IMR-90 (cell line): ENCODE measurements at regions not wholly inside any gene's neighbourhood (a gene's known extent, or its start where the extent isn't known, plus 50 kb on each side); places are given as distances from the start of the nearest gene placed in this dataset.

Experiments
- ATAC-seq: fragments of 200-7000 bp; cut with Tn5 transposase; 2 replicates; pipeline ENCODE4 v1.9.1; 2020; ENCODE audit warnings: low read depth, mild to moderate bottlenecking, moderate library complexity
- BruUV-seq: library from RNA; stranded (reverse); fragments of 400-500 nt; replicated peaks from 2 replicates; lab custom pipeline; 2021; lab: Mats Ljungman, UMichigan
- CTCF ChIA-PET: fragments of 300-600 bp; formaldehyde crosslinking; extraction: SDS; loops from one replicate; lab custom pipeline; 2021; ENCODE audit warnings: antibody characterized with exemption; lab: Yijun Ruan, JAX
- POLR2A ChIA-PET: fragments of 300-600 bp; sonication (Branson Sonifier 250); formaldehyde crosslinking; loops from one replicate; lab custom pipeline; 2022; ENCODE audit warnings: antibody characterized with exemption; ENCODE audit not compliant: unreplicated experiment; lab: Charles Lee
- DNase-seq: peaks from one replicate; pipeline ENCODE4 v3.0.0; 2013
- H2AFZ ChIP-seq: replicated peaks from 2 replicates; pipeline ENCODE3; 2013; ENCODE audit warnings: low read length, mild to moderate bottlenecking; ENCODE audit not compliant: poor library complexity
- H2AK5ac ChIP-seq: 2 replicates; pipeline ENCODE4 v1.6.1; 2013; ENCODE audit warnings: low read depth, low read length, inconsistent platforms
- H2AK9ac ChIP-seq: replicated peaks from 2 replicates; pipeline ENCODE3; 2013; ENCODE audit warnings: mild to moderate bottlenecking, low read depth, low read length, moderate library complexity; ENCODE audit not compliant: poor library complexity
- H2BK120ac ChIP-seq: 2 replicates; pipeline ENCODE4 v1.6.1; 2013; ENCODE audit warnings: low read depth, low read length, inconsistent platforms
- H2BK15ac ChIP-seq: 3 replicates; pipeline ENCODE4 v1.6.1; 2013; ENCODE audit warnings: low read depth, low read length, inconsistent platforms
- H2BK20ac ChIP-seq: 2 replicates; pipeline ENCODE4 v1.6.1; 2013; ENCODE audit warnings: low read depth, mild to moderate bottlenecking, inconsistent platforms, low read length, moderate library complexity
- H2BK5ac ChIP-seq: 2 replicates; pipeline ENCODE4 v1.6.1; 2013; ENCODE audit warnings: mild to moderate bottlenecking, low read depth, low read length, inconsistent platforms; ENCODE audit not compliant: poor library complexity, severe bottlenecking
- H3K14ac ChIP-seq: replicated peaks from 2 replicates; pipeline ENCODE4 v1.6.1; 2013; ENCODE audit warnings: low read depth, low read length, inconsistent platforms
- H3K18ac ChIP-seq: 2 replicates; pipeline ENCODE4 v1.6.1; 2013; ENCODE audit warnings: low read depth, low read length, control low read depth
- H3K23ac ChIP-seq: 2 replicates; pipeline ENCODE4 v1.6.1; 2013; ENCODE audit warnings: low read depth, low read length, inconsistent platforms
- H3K27ac ChIP-seq: 2 replicates; pipeline ENCODE4 v1.5.1; 2013; ENCODE audit warnings: mild to moderate bottlenecking, control low read depth, low read length; ENCODE audit not compliant: insufficient read depth
- H3K27me3 ChIP-seq: 2 replicates; pipeline ENCODE4 v1.6.1; 2013; ENCODE audit warnings: low read length; ENCODE audit not compliant: control insufficient read depth, insufficient read depth
- H3K36me3 ChIP-seq: 2 replicates; pipeline ENCODE4 v1.6.1; 2013; ENCODE audit warnings: low read length, mixed read lengths; ENCODE audit not compliant: control insufficient read depth, insufficient read depth
- H3K4ac ChIP-seq: 2 replicates; pipeline ENCODE4 v1.6.1; 2013; ENCODE audit warnings: low read depth, low read length, inconsistent platforms
- H3K4me1 ChIP-seq: 2 replicates; pipeline ENCODE4 v1.6.1; 2013; ENCODE audit warnings: low read length, mixed read lengths; ENCODE audit not compliant: control insufficient read depth, insufficient read depth
- H3K4me2 ChIP-seq: 2 replicates; pipeline ENCODE4 v1.6.1; 2013; ENCODE audit warnings: low read depth, mild to moderate bottlenecking, control low read depth, low read length, moderate library complexity
- H3K4me3 ChIP-seq: 2 replicates; pipeline ENCODE4 v1.5.1; 2013; ENCODE audit warnings: low read depth, mild to moderate bottlenecking, control low read depth, low read length, moderate library complexity; ENCODE audit not compliant: insufficient read depth
- H3K56ac ChIP-seq: 2 replicates; pipeline ENCODE4 v1.6.1; 2013; ENCODE audit warnings: low read length, inconsistent platforms; ENCODE audit not compliant: insufficient read depth; ENCODE audit errors: extremely low read depth
- H3K79me1 ChIP-seq, 2 experiments: 2 replicates each; pipeline ENCODE4 v1.6.1; 2013; ENCODE audit warnings: low read length in 2 of 2, inconsistent platforms in 1 of 2, low read depth in 1 of 2
- H3K9ac ChIP-seq: 2 replicates; pipeline ENCODE4 v1.6.1; 2013; ENCODE audit warnings: low read depth, low read length, control low read depth
- H3K9me1 ChIP-seq: 2 replicates; pipeline ENCODE4 v1.6.1; 2013; ENCODE audit warnings: low read length, inconsistent platforms; ENCODE audit not compliant: insufficient read depth
- H3K9me3 ChIP-seq: 2 replicates; pipeline ENCODE4 v1.6.1; 2013; ENCODE audit warnings: low read length; ENCODE audit not compliant: control insufficient read depth, insufficient read depth
- H4K20me1 ChIP-seq: 2 replicates; pipeline ENCODE4 v1.6.1; 2013; ENCODE audit warnings: low read length, inconsistent platforms; ENCODE audit not compliant: insufficient read depth
- H4K5ac ChIP-seq: 2 replicates; pipeline ENCODE4 v1.6.1; 2013; ENCODE audit warnings: mild to moderate bottlenecking, low read depth, low read length, control low read depth
- H4K8ac ChIP-seq, 2 experiments: 2 replicates each; pipeline ENCODE4 v1.6.1; 2013; ENCODE audit warnings: low read depth in 2 of 2, low read length in 2 of 2, control low read depth in 1 of 2, inconsistent platforms in 1 of 2
- H4K91ac ChIP-seq: 2 replicates; pipeline ENCODE4 v1.6.1; 2013; ENCODE audit warnings: low read depth, low read length, inconsistent platforms; ENCODE audit not compliant: insufficient read depth
- POLR2A ChIP-seq: IDR thresholded peaks from 2 replicates; pipeline ENCODE4 v1.6.1; 2012; ENCODE audit warnings: mild to moderate bottlenecking, low read depth, low read length
- WGBS, 2 experiments: methylation state at CpG; one replicate each; pipeline versions ENCODE4 v1.1.5 to v1.1.7; 2013; ENCODE audit warnings: missing lambda C conversion rate in 2 of 2; ENCODE audit not compliant: insufficient read length in 1 of 2; ENCODE audit errors: extremely low coverage in 2 of 2; 5-methylcytosine and 5-hydroxymethylcytosine counted together
- dilution Hi-C: fragments of 300-500 bp; cut with HindIII; formaldehyde crosslinking; loops from one replicate; pipeline ENCODE4 v1.14.3; 2018; ENCODE audit warnings: low sequenced_read_pairs; ENCODE audit not compliant: unreplicated experiment
- in situ Hi-C: fragments of 300-500 bp; cut with MboI; formaldehyde crosslinking; loops from 3 replicates; pipeline ENCODE4 v1.14.3; 2019; ENCODE audit warnings: low sequenced_read_pairs, inconsistent platforms, mixed read lengths
- intact Hi-C: fragments of 100-400 bp; cut with micrococcal nuclease; formaldehyde crosslinking; loops from 2 replicates; pipeline ENCODE4 v1.10.0; 2022

GRCh38 chr2:215790523-215791421 lies 222.6 kb downstream of the MREG start:
- H2AK5ac ChIP-seq = no peak overlapping the region
- H4K5ac ChIP-seq = no peak overlapping the region
- POLR2A ChIA-PET = interaction anchor here (0.6 kb wide), 1 partner anchor 122 kb away, joined by 8 read pairs; no protein-coding TSS in a partner anchor
- no peak for TF ChIP-seq POLR2A
- peaks cover 2% of the 10 kb centered on the region; the same call in 1 of the 2 replicates for H3K9me1 ChIP-seq
- 83% methylated on average over 1 of the region's 6 CpGs; no CpG with 5 or more reads in 1 of the 2 experiments for WGBS, 2 experiments
- H2BK20ac ChIP-seq = no peak overlapping the region
- no peak for DNase-seq
- H4K8ac ChIP-seq = no peak overlapping the region
- no peak for ATAC-seq
- H3K14ac ChIP-seq = no peak overlapping the region
- no peak overlapping the region for H2BK15ac ChIP-seq
- intact Hi-C loops (loop anchor here (5.0 kb wide), 2 partner anchors 88 to 263 kb away; no protein-coding TSS in a partner anchor), in situ Hi-C loops (no loop called here), dilution Hi-C loops (no loop called here)
- no peaks in the 10 kb centered on the region for H3K9me3 ChIP-seq
- H3K79me1 ChIP-seq = no peaks in the 10 kb centered on the region
- H4K20me1 ChIP-seq = peaks cover 5% of the 10 kb centered on the region; the same call in 1 of the 2 replicates
- H3K27ac ChIP-seq = no peak overlapping the region
- H2BK120ac ChIP-seq = no peak overlapping the region
- H4K91ac ChIP-seq = no peak overlapping the region
- H3K18ac ChIP-seq = no peak overlapping the region
- no peaks in the 10 kb centered on the region for H3K27me3 ChIP-seq
- H2AFZ ChIP-seq = no peak overlapping the region
- no peak overlapping the region for H3K4me3 ChIP-seq
- peaks cover 10% of the 10 kb centered on the region for H3K4me1 ChIP-seq
- H3K4me2 ChIP-seq = no peak overlapping the region
- no peak overlapping the region for H3K4ac ChIP-seq
- no peak overlapping the region for H3K23ac ChIP-seq
- no TSS peak for BruUV-seq
- H3K36me3 ChIP-seq = no peaks in the 10 kb centered on the region
- CTCF ChIA-PET = interaction anchor here (0.7 kb wide), 1 partner anchor 14 kb away, joined by 3 read pairs; no protein-coding TSS in a partner anchor
- no peak overlapping the region for H3K56ac ChIP-seq
- H2AK9ac ChIP-seq = no peak overlapping the region
- no peak overlapping the region for H2BK5ac ChIP-seq
- H3K9ac ChIP-seq = no peak overlapping the region
